ENCODE measurements at regions not wholly inside any gene's neighbourhood (a gene's known extent, or its start where the extent isn't known, plus 50 kb on each side); places are given as distances from the start of the nearest gene placed in this dataset.
"Not testable (repeated sequence)": the region's sequence is repeated elsewhere in the genome, so short reads cannot be mapped to it uniquely, and the experiment has no call there.

GRCh38 chr3:145015253-145015652, 1043.6 kb downstream of the DIPK2A start:
- H3K4me3 ChIP-seq (ENCODE audit: control insufficient read depth, low read depth, low read length), result no peak overlapping the region
- DNase-seq (ENCODE audit: low read depth), result peak; percentile 88
- no peak for TF ChIP-seq CTCF (conservative IDR thresholded peaks at IDR 0.05; ENCODE audit: control insufficient read depth, insufficient read depth, low read depth, low read length)

GRCh38 chr3:145017959-145018358, 1046.3 kb downstream of the DIPK2A start:
- no peak for TF ChIP-seq CTCF (conservative IDR thresholded peaks at IDR 0.05; ENCODE audit: control insufficient read depth, insufficient read depth, low read depth, low read length)
- H3K4me3 ChIP-seq (ENCODE audit: control insufficient read depth, low read depth, low read length), result no peak overlapping the region
- peak; percentile 38 for DNase-seq (ENCODE audit: low read depth)

GRCh38 chr3:145022447-145022846, 1050.8 kb downstream of the DIPK2A start:
- H3K4me3 ChIP-seq (ENCODE audit: control insufficient read depth, low read depth, low read length), result no peak overlapping the region
- no peak for TF ChIP-seq CTCF (conservative IDR thresholded peaks at IDR 0.05; ENCODE audit: control insufficient read depth, insufficient read depth, low read depth, low read length)
- no peak for DNase-seq (ENCODE audit: low read depth)

GRCh38 chr3:145024700-145025099, 1053.1 kb downstream of the DIPK2A start:
- no peak for TF ChIP-seq CTCF (conservative IDR thresholded peaks at IDR 0.05; ENCODE audit: control insufficient read depth, insufficient read depth, low read depth, low read length)
- DNase-seq (ENCODE audit: low read depth), result no peak
- H3K4me3 ChIP-seq (ENCODE audit: control insufficient read depth, low read depth, low read length), result no peak overlapping the region

- peak; percentile 12 for DNase-seq (ENCODE audit: low read depth)
- not testable (repeated sequence) for H3K4me3 ChIP-seq (ENCODE audit: control insufficient read depth, low read depth, low read length)
Measured at GRCh38 chr3:145027186-145027585, 1055.6 kb downstream of the DIPK2A start.

- no peak overlapping the region for H3K4me3 ChIP-seq (ENCODE audit: control insufficient read depth, low read depth, low read length)
- DNase-seq (ENCODE audit: low read depth), result peak; percentile 27
- TF ChIP-seq CTCF (conservative IDR thresholded peaks at IDR 0.05; ENCODE audit: control insufficient read depth, insufficient read depth, low read depth, low read length), result no peak
Measured at GRCh38 chr3:145032791-145033190, 1061.2 kb downstream of the DIPK2A start.

GRCh38 chr3:145035682-145036081, 1064.1 kb downstream of the DIPK2A start:
- no peak for DNase-seq (ENCODE audit: low read depth)
- H3K4me3 ChIP-seq (ENCODE audit: control insufficient read depth, low read depth, low read length), result no peak overlapping the region
- TF ChIP-seq CTCF (conservative IDR thresholded peaks at IDR 0.05; ENCODE audit: control insufficient read depth, insufficient read depth, low read depth, low read length), result no peak

GRCh38 chr3:145054055-145054454, 1082.4 kb downstream of the DIPK2A start:
- not testable (repeated sequence) for DNase-seq (ENCODE audit: low read depth); H3K4me3 ChIP-seq (ENCODE audit: control insufficient read depth, low read depth, low read length)
